ENCODE measurements at regions not wholly inside any gene's neighbourhood (a gene's known extent, or its start where the extent isn't known, plus 50 kb on each side); places are given as distances from the start of the nearest gene placed in this dataset.

DNA sequence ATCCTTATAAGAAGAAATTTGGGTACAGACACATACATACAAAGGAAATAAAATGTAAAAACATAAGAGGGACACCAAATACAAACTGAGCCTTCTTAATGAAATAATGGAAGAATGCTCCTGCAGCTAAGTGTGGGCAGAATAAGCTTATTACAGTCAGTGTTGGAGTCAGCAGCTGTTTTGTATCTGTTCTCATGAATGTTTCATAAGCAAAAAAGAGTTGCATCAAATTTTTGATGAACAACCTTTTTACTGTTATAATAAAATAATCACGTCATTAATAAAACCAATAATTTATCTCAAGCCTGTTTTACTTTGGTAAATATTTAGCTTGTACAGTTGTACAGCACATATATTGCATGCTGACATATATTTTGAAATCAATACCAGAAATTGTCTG is 545.6 kb downstream of the LRRC70 start:
- Histone ChIP-seq H3K79me2 (ENCODE audit: control insufficient read depth in 1 of 2, insufficient read depth in 2 of 2, low read length in 2 of 2) (no peaks in the 10 kb centered on the region), H3K14ac (ENCODE audit: insufficient read length) (no peak overlapping the region), H3K27ac (ENCODE audit: low read depth, low read length) (no peak overlapping the region), H3K4me2 (ENCODE audit: insufficient read depth in 1 of 2, low read depth in 2 of 2, low read length in 2 of 2) (no peak overlapping the region), H3K18ac (ENCODE audit: extremely low read depth, low read length) (no peak overlapping the region), H2BK20ac (ENCODE audit: low read length) (no peak overlapping the region), H3K9me3 (ENCODE audit: insufficient read depth in 2 of 2, low read depth in 1 of 2, low read length in 1 of 2) (no peaks in the 10 kb centered on the region), H2BK5ac (ENCODE audit: low read depth, low read length) (no peak overlapping the region), H4K91ac (replicated peaks; ENCODE audit: insufficient read length, low read length) (no peak overlapping the region), H3K23ac (ENCODE audit: insufficient read length) (no peak overlapping the region), H2AFZ (ENCODE audit: low read length) (no peak overlapping the region), H3K27me3 (replicated peaks in 1 of 4; ENCODE audit: control insufficient read depth in 3 of 4, extremely low read depth in 1 of 4, insufficient read depth in 3 of 4, low read length in 3 of 4) (no peaks in the 10 kb centered on the region), H3K36me3 (ENCODE audit: control insufficient read depth in 2 of 4, insufficient read depth in 4 of 4, low read length in 3 of 4) (no peaks in the 10 kb centered on the region), H3K79me1 (ENCODE audit: low read depth, low read length) (no peaks in the 10 kb centered on the region), H3K23me2 (ENCODE audit: low read depth, low read length) (no peaks in the 10 kb centered on the region), H4K8ac (ENCODE audit: extremely low read depth, insufficient read depth, low read length) (no peak overlapping the region), H2BK15ac (ENCODE audit: low read length) (no peak overlapping the region), H4K20me1 (replicated peaks in 1 of 2; ENCODE audit: control insufficient read depth in 1 of 2, insufficient read depth in 2 of 2, low read length in 2 of 2) (no peaks in the 10 kb centered on the region), H3K56ac (replicated peaks; ENCODE audit: insufficient read length, low read depth, low read length) (no peak overlapping the region), H3K9ac (replicated peaks in 1 of 4; ENCODE audit: extremely low read depth in 1 of 4, low read depth in 3 of 4, low read length in 3 of 4) (no peak overlapping the region), H3K4ac (replicated peaks; ENCODE audit: insufficient read length, low read depth, low read length) (no peak overlapping the region), H2BK12ac (ENCODE audit: low read depth, low read length) (no peak overlapping the region), H2BK120ac (replicated peaks; ENCODE audit: low read depth, low read length) (no peak overlapping the region), H3K4me1 (replicated peaks in 1 of 4; ENCODE audit: control insufficient read depth in 3 of 4, insufficient read depth in 4 of 4, low read length in 3 of 4) (no peaks in the 10 kb centered on the region; a peak in 1 of 7 replicates), H2AK5ac (ENCODE audit: low read depth, low read length) (no peak overlapping the region), H3K4me3 (ENCODE audit: extremely low read depth in 1 of 4, insufficient read depth in 2 of 4, low read depth in 3 of 4, low read length in 4 of 4) (no peak overlapping the region), H4K5ac (ENCODE audit: insufficient read length, low read depth, low read length) (no peak overlapping the region)
- ChIA-PET CTCF (ENCODE audit: partially characterized antibody) (interaction anchor here (0.7 to 2.7 kb wide), 4 partner anchors 10 to 699 kb away, joined by 3 to 12 read pairs (median 4); no protein-coding TSS in a partner anchor), POLR2A (ENCODE audit: partially characterized antibody) (no interaction called here)
- no peak for TF ChIP-seq KDM1A (IDR thresholded peaks at IDR 0.05; ENCODE audit: borderline replicate concordance, low read length)
- TF ChIP-seq YY1 (IDR thresholded peaks at IDR 0.05; ENCODE audit: low read depth, low read length) = no peak
- TF ChIP-seq FOSL1 (IDR thresholded peaks at IDR 0.05; ENCODE audit: insufficient read depth, low read depth, low read length) = no peak
- TF ChIP-seq RNF2 (IDR thresholded peaks at IDR 0.05; ENCODE audit: borderline replicate concordance, low read depth, low read length, missing control alignments, poor library complexity, severe bottlenecking) = no peak
- no peak for TF ChIP-seq CBX5 (IDR thresholded peaks at IDR 0.05; ENCODE audit: low read depth, low read length)
- no peak for TF ChIP-seq TCF12 (IDR thresholded peaks at IDR 0.05; ENCODE audit: low read depth, low read length)
- TF ChIP-seq, protein P1, sequence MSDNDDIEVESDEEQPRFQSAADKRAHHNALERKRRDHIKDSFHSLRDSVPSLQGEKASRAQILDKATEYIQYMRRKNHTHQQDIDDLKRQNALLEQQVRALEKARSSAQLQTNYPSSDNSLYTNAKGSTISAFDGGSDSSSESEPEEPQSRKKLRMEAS (IDR thresholded peaks at IDR 0.05) = no peak
- TF ChIP-seq, protein P2, sequence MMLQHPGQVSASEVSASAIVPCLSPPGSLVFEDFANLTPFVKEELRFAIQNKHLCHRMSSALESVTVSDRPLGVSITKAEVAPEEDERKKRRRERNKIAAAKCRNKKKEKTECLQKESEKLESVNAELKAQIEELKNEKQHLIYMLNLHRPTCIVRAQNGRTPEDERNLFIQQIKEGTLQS (IDR thresholded peaks at IDR 0.05; ENCODE audit: insufficient read depth, low read depth, low read length) = no peak
- DNase-seq (ENCODE audit: low read depth in 1 of 2, low spot score in 2 of 2) (no peak), FAIRE-seq (no peak)
- 100% methylated on average over 1 of the region's 1 CpG; no CpG with 5 or more reads in 1 of the 2 experiments for WGBS, 2 experiments (ENCODE audit: extremely low coverage in 1 of 2, insufficient coverage in 1 of 2, insufficient read length in 1 of 2, insufficient replicate concordance in 2 of 2, low coverage in 1 of 2, low lambda C conversion rate in 2 of 2, missing lambda C conversion rate in 1 of 2)

All from H1 (cell line).